Fibroblast of lung (primary cell): ENCODE measurements at regions not wholly inside any gene's neighbourhood (a gene's known extent, or its start where the extent isn't known, plus 50 kb on each side); places are given as distances from the start of the nearest gene placed in this dataset.

ENCODE experiments used
- CTCF ChIP-seq, 2 donors: IDR thresholded peaks in 1 of 2; conservative IDR thresholded peaks in 1 of 2; 1 replicate in 1 of 2; 2 replicates in 1 of 2; pipeline ENCODE4 v1.5.1; 2011 to 2012; ENCODE audit warnings: low read length in 2 of 2, control low read depth in 1 of 2, inconsistent platforms in 1 of 2, low read depth in 1 of 2, mild to moderate bottlenecking in 1 of 2
- EZH2 ChIP-seq: IDR thresholded peaks from 2 replicates; pipeline ENCODE4 v1.5.1; 2012; ENCODE audit warnings: low read length, control low read depth, mild to moderate bottlenecking; ENCODE audit errors: missing control alignments

DNA sequence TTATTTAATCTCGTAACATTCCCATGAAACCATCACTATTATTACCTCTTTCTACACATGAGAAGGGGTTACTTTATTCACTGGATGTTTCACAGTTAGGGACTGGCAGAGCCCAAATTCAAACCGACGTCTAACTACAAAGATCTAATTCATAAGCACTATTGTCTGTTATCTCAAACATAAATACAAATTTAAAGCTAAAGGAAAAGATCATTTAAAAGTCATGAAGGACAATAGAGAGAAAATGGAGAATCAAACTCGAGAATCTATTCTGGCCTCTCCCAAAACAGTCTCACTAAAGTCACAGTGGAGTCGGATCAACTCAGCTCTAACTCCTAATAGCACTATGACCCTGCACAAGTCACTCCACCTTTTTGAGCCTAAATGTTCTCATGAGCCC is 287.7 kb downstream of the ZIC4 start:
- TF ChIP-seq CTCF (conservative IDR thresholded peaks at IDR 0.05 in 1 of 2, IDR thresholded peaks at IDR 0.05 in 1 of 2; ENCODE audit: low read depth in 1 of 2, low read length in 2 of 2) (no peak), EZH2 (no peak)
